ENCODE measurements at regions not wholly inside any gene's neighbourhood (a gene's known extent, or its start where the extent isn't known, plus 50 kb on each side); places are given as distances from the start of the nearest gene placed in this dataset.

- TF ChIP-seq POLR2A (IDR thresholded peaks at IDR 0.05) (no peak), CTCF (IDR thresholded peaks at IDR 0.05) (no peak)
Measured at GRCh38 chr1:70842562-70842961, 205.1 kb downstream of the PTGER3 start.

Data from adrenal gland (tissue), 5 donors.